ENCODE measurements at regions not wholly inside any gene's neighbourhood (a gene's known extent, or its start where the extent isn't known, plus 50 kb on each side); places are given as distances from the start of the nearest gene placed in this dataset.

GRCh38 chr1:194535369-194535768 is 1349.0 kb upstream of the B3GALT2 start:
- Mint-ChIP-seq H3K27me3 (ENCODE audit: low read depth) (no peaks in the 10 kb centered on the region), H3K4me3 (no peak overlapping the region), H3K27ac (no peak overlapping the region), H3K4me1 (no peaks in the 10 kb centered on the region), H3K9me3 (no peaks in the 10 kb centered on the region), H3K36me3 (ENCODE audit: low read depth) (no peaks in the 10 kb centered on the region)
- TF ChIP-seq, protein P1, sequence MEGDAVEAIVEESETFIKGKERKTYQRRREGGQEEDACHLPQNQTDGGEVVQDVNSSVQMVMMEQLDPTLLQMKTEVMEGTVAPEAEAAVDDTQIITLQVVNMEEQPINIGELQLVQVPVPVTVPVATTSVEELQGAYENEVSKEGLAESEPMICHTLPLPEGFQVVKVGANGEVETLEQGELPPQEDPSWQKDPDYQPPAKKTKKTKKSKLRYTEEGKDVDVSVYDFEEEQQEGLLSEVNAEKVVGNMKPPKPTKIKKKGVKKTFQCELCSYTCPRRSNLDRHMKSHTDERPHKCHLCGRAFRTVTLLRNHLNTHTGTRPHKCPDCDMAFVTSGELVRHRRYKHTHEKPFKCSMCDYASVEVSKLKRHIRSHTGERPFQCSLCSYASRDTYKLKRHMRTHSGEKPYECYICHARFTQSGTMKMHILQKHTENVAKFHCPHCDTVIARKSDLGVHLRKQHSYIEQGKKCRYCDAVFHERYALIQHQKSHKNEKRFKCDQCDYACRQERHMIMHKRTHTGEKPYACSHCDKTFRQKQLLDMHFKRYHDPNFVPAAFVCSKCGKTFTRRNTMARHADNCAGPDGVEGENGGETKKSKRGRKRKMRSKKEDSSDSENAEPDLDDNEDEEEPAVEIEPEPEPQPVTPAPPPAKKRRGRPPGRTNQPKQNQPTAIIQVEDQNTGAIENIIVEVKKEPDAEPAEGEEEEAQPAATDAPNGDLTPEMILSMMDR (IDR thresholded peaks at IDR 0.05; ENCODE audit: unreplicated experiment in 3 of 3), result no peak

DNA sequence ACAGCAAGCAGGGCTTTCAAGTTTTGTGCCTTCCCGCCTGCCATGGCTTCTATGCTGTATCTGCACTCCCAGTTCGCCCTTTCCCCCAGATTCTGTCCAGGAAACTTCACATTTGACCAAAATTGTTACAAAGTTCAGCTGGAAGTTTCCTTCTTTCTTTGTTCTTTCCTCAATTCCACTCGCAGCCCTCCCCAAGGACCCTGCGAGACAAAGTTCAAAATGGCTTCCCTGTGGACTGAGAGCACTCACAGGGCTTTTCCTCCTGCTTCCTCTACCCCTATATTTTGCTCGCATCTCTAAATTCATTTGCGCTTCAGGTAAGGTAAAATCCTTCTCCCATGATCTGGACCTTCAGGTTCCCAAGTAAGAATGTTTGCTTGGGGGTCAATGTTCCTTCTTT is 1348.4 kb upstream of the B3GALT2 start:
- TF ChIP-seq, protein P1 (IDR thresholded peaks at IDR 0.05; ENCODE audit: unreplicated experiment in 3 of 3), result no peak

DNA sequence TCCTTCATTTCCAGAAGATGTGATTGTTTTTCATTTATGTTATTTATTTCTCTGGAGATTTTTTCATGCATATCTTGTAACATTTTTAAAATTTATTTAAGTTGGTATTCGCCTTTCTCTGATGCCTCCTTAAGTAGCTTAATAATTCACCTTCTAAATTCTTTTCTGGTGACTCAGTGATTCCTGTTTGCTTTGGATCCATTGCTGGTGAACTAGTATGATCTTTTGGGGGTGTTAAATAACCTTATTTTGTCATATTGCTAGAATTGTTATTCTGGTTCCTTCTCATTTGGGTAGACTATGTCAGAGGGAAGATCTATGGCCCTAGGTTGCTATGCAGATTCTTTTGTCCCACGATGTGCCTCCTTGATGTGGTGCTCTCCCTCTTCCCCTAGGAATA is 1347.2 kb upstream of the B3GALT2 start:
- no peaks in the 10 kb centered on the region for H3K4me1 Mint-ChIP-seq
- H3K4me3 Mint-ChIP-seq, result no peak overlapping the region
- H3K27me3 Mint-ChIP-seq (ENCODE audit: low read depth), result no peaks in the 10 kb centered on the region
- H3K27ac Mint-ChIP-seq, result no peak overlapping the region
- H3K9me3 Mint-ChIP-seq, result no peaks in the 10 kb centered on the region
- H3K36me3 Mint-ChIP-seq (ENCODE audit: low read depth), result no peaks in the 10 kb centered on the region
- TF ChIP-seq, protein P1 (IDR thresholded peaks at IDR 0.05; ENCODE audit: unreplicated experiment in 3 of 3), result no peak

More for the DNA sequence above, 1348.4 kb upstream of the B3GALT2 start:
- H3K9me3 Mint-ChIP-seq, result no peaks in the 10 kb centered on the region
- H3K4me1 Mint-ChIP-seq, result no peaks in the 10 kb centered on the region
- H3K27me3 Mint-ChIP-seq (ENCODE audit: low read depth), result no peaks in the 10 kb centered on the region
- H3K36me3 Mint-ChIP-seq (ENCODE audit: low read depth), result no peaks in the 10 kb centered on the region
- H3K27ac Mint-ChIP-seq, result no peak overlapping the region
- H3K4me3 Mint-ChIP-seq, result no peak overlapping the region

- Mint-ChIP-seq H3K4me3 (no peak overlapping the region), H3K27me3 (ENCODE audit: low read depth) (no peaks in the 10 kb centered on the region), H3K36me3 (ENCODE audit: low read depth) (no peaks in the 10 kb centered on the region), H3K9me3 (peaks cover 2% of the 10 kb centered on the region), H3K27ac (no peak overlapping the region), H3K4me1 (no peaks in the 10 kb centered on the region)
- TF ChIP-seq, protein P1 (IDR thresholded peaks at IDR 0.05; ENCODE audit: unreplicated experiment in 3 of 3), result no peak
Measured at GRCh38 chr1:194517567-194517966, 1331.2 kb upstream of the B3GALT2 start.

DNA sequence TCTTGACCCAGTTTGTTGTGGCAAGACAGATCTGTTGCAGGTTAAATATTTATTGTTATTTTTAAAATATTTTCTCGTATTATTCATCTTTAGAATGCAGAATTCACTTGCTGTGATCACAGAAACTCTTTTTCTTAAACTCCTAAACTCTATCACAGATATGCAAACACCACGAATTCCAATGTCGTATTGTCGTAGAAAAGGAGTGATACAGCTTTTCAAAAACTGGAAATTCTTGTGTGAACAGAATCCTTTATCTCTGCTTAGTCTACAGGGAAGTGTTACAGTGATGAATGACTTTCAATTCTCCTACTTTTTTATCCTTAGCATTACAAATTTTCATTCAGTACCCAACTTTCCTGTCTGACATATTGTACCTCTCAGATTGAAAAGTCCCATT is 1329.5 kb upstream of the B3GALT2 start:
- Mint-ChIP-seq H3K27me3 (ENCODE audit: low read depth) (no peaks in the 10 kb centered on the region), H3K27ac (no peak overlapping the region), H3K9me3 (peaks cover 8% of the 10 kb centered on the region), H3K4me1 (no peaks in the 10 kb centered on the region), H3K36me3 (ENCODE audit: low read depth) (no peaks in the 10 kb centered on the region), H3K4me3 (no peak overlapping the region)
- TF ChIP-seq, protein P1 (IDR thresholded peaks at IDR 0.05; ENCODE audit: unreplicated experiment in 3 of 3), result no peak

DNA sequence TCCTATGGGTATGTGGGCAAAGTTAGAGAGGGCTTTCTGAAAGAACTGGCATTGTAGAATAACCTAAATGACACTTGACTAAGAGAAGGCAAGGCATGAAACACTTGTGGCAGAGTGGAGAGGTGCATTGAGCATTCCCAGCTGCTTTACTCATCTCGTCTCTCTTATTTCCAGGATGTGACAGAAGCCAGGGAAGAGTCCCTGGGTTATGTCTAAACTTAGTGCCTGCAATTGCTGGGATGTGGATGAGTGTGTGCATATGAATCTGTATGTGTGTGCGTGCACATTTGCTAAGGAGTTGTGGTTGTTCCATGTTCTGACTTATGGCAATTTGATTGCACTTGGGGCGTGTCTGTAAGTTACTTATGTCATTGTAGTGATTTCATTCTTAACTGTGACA is 1326.5 kb upstream of the B3GALT2 start:
- no peaks in the 10 kb centered on the region for H3K27me3 Mint-ChIP-seq (ENCODE audit: low read depth)
- peaks cover 18% of the 10 kb centered on the region for H3K9me3 Mint-ChIP-seq
- no peak overlapping the region for H3K27ac Mint-ChIP-seq
- TF ChIP-seq, protein P1 (IDR thresholded peaks at IDR 0.05; ENCODE audit: unreplicated experiment in 3 of 3), result no peak
- no peaks in the 10 kb centered on the region for H3K4me1 Mint-ChIP-seq
- no peaks in the 10 kb centered on the region for H3K36me3 Mint-ChIP-seq (ENCODE audit: low read depth)
- H3K4me3 Mint-ChIP-seq, result no peak overlapping the region
